ENCODE measurements at regions not wholly inside any gene's neighbourhood (a gene's known extent, or its start where the extent isn't known, plus 50 kb on each side); places are given as distances from the start of the nearest gene placed in this dataset.
"Not testable (repeated sequence)": the region's sequence is repeated elsewhere in the genome, so short reads cannot be mapped to it uniquely, and the experiment has no call there.

DNA sequence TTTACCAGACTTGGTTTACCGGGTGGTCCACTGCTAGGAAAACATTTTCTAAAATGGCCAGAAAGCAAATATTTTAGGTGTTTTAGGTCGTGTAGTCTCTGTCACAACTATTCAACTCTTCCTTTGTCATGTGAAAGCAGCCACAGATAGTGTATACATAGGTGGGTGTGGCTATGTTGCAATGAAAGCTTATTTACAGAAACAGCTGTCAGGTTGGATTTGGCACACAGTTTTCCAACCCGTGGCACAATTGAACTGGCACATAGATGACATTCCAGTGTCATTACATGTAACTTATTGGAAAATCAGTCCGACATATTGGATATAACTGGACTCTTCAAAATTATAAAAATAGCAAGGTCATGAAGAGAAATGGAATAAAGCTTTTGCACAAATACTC, 68.9 kb upstream of the KCNQ5 start:
- intact Hi-C loops (cut with micrococcal nuclease) = no loop called here
- H3K4me1 Mint-ChIP-seq (ENCODE audit: low read depth) = peaks cover 8% of the 10 kb centered on the region
- no peak overlapping the region for H3K4me3 Mint-ChIP-seq (ENCODE audit: low read depth)

DNA sequence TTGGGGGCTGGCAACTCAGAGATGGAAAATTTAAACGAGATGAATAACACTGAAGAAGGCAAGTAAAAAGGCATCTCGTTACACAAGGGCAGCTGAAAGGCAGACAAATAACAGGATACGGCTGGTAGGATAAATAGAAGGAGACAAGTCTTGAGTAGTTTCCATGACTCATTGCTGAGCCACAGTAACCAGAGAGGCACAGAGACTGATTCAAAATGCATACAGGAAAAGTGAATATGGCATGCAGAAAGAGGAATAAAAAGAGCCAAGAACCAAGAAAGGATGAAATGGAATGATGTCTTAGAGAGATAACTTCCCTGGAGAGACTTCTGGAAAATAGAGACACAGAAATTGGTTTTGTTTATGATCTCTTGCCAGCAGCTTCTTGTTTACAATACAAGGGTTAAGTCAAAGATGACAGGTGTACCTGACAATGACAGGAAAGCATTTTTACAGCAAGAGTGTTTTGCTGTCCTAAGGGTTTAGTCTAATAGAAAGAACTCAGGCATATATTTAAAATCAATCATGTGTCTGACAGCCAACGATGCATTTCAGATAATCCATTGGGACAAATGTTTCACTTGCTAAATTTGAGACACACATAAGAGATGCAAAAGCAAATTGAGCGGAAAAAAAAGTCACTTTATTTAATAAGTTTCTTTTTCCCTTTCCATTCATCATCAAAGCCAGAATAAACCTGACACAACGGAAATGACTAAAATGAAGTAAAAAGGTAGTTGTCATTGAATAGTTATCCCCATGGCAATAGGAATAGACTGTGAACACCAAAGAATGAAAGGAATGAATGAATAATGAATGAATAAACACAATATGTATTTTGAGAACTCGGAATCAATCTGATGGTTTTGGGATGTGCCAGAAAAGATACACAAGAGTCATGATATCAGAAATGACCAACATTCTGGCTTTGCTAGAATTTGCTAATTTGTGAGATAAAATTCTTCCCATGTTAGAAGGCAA, 68.0 kb upstream of the KCNQ5 start:
- Mint-ChIP-seq H3K36me3 (ENCODE audit: low read depth) (no peaks in the 10 kb centered on the region), H3K27me3 (ENCODE audit: low read depth) (peaks cover 2% of the 10 kb centered on the region), H3K4me3 (ENCODE audit: low read depth) (no peak overlapping the region), H3K4me1 (ENCODE audit: low read depth) (peaks cover 8% of the 10 kb centered on the region), H3K27ac (no peak overlapping the region), H3K9me3 (no peaks in the 10 kb centered on the region)
- intact Hi-C loops (cut with micrococcal nuclease) = no loop called here
- DNase-seq (ENCODE audit: low spot score) = no peak

More for the DNA sequence above, 68.9 kb upstream of the KCNQ5 start:
- H3K36me3 Mint-ChIP-seq (ENCODE audit: low read depth) = no peaks in the 10 kb centered on the region
- DNase-seq (ENCODE audit: low spot score) = no peak
- H3K27ac Mint-ChIP-seq = no peak overlapping the region
- peaks cover 2% of the 10 kb centered on the region for H3K27me3 Mint-ChIP-seq (ENCODE audit: low read depth)
- no peaks in the 10 kb centered on the region for H3K9me3 Mint-ChIP-seq

DNA sequence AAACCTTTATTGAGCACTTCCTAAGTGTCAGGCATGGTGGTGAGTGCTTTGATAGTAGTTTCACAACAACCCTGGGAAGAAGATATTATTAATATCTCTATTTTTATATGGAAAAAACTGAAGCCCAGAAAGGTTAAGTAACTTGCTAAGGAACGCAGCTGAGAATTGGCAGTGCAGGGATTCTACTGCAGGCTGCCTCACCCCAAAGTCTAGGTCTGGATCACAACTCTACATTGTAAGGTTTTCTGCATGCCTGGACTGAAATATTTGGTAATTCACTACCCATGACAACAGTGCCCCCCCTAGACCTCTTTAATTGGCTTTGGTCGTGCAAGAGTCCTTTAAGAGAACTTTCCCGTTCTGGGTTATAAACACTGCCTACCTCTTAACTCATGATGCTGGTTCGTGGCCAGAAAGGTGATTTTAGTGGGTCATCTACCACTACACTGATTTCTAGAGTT, 67.1 kb upstream of the KCNQ5 start:
- intact Hi-C loops (cut with micrococcal nuclease) = no loop called here
- Mint-ChIP-seq H3K36me3 (ENCODE audit: low read depth) (no peaks in the 10 kb centered on the region), H3K27me3 (ENCODE audit: low read depth) (peaks cover 2% of the 10 kb centered on the region), H3K4me3 (ENCODE audit: low read depth) (no peak overlapping the region), H3K27ac (no peak overlapping the region), H3K4me1 (ENCODE audit: low read depth) (peaks cover 8% of the 10 kb centered on the region), H3K9me3 (no peaks in the 10 kb centered on the region)
- DNase-seq (ENCODE audit: low spot score) = no peak

DNA sequence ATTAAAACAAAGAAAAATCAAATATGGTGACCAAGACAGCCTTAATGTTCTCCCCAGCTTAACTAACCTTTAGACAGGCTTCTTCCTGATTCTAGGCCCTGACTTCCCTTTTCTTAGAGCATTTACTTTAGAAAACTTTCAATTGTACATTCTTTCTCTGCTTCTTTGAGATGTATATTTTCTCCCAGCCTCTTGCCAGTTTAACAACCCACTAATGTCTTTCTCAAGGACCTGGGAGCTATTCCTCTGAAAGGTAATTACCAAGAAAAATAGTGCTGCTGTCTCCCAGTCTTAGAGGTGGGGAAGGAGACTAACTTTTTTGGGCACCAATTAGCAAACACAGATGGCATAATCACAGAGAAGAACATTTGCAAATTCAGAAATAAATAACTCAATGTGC, 62.8 kb upstream of the KCNQ5 start:
- no peak for DNase-seq (ENCODE audit: low spot score)
- Mint-ChIP-seq H3K9me3 (no peaks in the 10 kb centered on the region), H3K4me1 (ENCODE audit: low read depth) (no peaks in the 10 kb centered on the region), H3K36me3 (ENCODE audit: low read depth) (no peaks in the 10 kb centered on the region), H3K4me3 (ENCODE audit: low read depth) (no peak overlapping the region), H3K27me3 (ENCODE audit: low read depth) (peaks cover 2% of the 10 kb centered on the region), H3K27ac (no peak overlapping the region)
- intact Hi-C loops (cut with micrococcal nuclease) = no loop called here

DNA sequence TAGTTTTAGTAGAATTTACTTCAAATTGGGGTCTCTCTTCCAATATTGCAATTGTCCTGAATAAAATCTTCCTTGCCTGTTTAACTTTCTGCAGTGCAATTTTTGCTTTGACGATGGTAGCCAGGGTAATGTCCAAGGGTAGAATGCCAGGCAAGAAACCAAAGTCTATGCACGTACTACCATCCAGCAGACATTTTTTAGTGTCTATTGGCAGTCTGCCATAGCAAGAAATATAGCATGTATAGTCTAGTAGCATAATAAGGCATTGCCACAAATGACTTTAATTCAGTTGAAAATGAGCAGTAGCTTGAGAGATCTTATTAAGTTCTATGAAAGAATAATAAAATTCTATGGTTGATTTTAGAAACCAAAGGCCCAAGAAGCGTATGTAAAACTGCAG, 62.3 kb upstream of the KCNQ5 start:
- DNase-seq (ENCODE audit: low spot score) = no peak
- intact Hi-C loops (cut with micrococcal nuclease) = no loop called here

DNA sequence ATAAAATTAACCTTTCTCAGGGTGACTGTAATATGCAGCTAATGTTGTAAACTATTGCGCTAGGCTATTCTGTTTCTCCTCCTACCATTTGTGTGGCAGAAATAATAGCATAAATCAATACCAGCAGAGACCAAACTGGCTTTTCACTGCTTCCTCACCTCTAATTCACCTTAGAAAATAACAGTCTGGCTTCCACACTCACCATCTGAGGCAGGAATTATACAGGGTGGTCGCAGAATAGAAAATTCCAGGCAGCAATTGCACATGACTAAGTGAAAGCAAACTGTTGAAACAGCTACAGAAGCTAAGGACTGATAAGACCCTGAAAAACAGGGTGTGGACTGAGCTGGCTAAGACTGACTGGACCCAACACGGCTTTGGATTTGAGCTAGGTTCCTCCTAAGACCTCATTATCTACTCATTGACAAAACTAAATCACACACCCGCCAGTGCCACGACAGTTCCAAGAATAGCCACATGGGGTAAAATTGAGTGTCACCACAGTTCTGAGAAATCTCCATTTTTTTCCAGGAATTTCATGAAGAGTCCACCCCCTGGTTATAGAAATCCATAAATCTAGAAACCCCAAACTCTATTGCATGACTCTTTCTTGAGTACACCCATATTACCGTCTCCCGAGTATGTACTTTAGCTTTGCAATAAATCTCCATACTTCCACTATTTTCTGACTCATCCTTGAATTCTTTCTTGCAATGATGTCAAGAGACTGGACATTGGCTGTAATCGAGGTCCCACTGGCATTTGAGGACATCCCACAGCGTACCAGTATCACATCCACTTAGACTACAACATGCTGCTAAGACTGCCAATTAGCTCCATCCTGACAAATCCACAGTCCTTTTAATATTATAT, 60.9 kb upstream of the KCNQ5 start:
- Mint-ChIP-seq H3K4me1 (ENCODE audit: low read depth) (no peaks in the 10 kb centered on the region), H3K36me3 (ENCODE audit: low read depth) (no peaks in the 10 kb centered on the region), H3K27me3 (ENCODE audit: low read depth) (peaks cover 2% of the 10 kb centered on the region), H3K9me3 (no peaks in the 10 kb centered on the region), H3K27ac (no peak overlapping the region), H3K4me3 (ENCODE audit: low read depth) (no peak overlapping the region)
- intact Hi-C loops (cut with micrococcal nuclease) = no loop called here
- no peak for DNase-seq (ENCODE audit: low spot score)

More for the DNA sequence above, 62.3 kb upstream of the KCNQ5 start:
- H3K4me1 Mint-ChIP-seq (ENCODE audit: low read depth) = no peaks in the 10 kb centered on the region
- H3K4me3 Mint-ChIP-seq (ENCODE audit: low read depth) = no peak overlapping the region
- H3K27ac Mint-ChIP-seq = no peak overlapping the region
- peaks cover 2% of the 10 kb centered on the region for H3K27me3 Mint-ChIP-seq (ENCODE audit: low read depth)
- H3K36me3 Mint-ChIP-seq (ENCODE audit: low read depth) = no peaks in the 10 kb centered on the region
- no peaks in the 10 kb centered on the region for H3K9me3 Mint-ChIP-seq

DNA sequence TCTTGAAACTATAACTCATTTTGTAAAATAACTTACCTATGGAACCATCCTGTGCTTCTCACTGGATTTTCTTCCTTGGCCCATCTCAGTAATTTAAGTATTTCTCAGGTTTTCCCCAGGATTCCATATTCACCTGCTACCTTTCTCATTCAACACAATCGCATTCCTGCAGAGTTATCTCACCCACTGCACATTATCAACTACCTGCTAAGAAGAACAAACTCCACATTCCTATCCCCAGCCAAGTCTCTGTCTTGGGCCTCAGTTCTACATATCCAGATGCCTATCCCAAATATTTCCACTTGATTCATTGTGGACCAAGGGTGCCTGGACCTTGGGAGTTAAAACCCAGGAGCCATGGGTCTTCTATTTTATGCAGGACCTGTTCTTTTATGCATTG, 60.2 kb upstream of the KCNQ5 start:
- intact Hi-C loops (cut with micrococcal nuclease) = no loop called here
- Mint-ChIP-seq H3K27ac (no peak overlapping the region), H3K4me1 (ENCODE audit: low read depth) (no peaks in the 10 kb centered on the region), H3K9me3 (no peaks in the 10 kb centered on the region), H3K27me3 (ENCODE audit: low read depth) (peaks cover 2% of the 10 kb centered on the region), H3K36me3 (ENCODE audit: low read depth) (no peaks in the 10 kb centered on the region), H3K4me3 (ENCODE audit: low read depth) (no peak overlapping the region)
- DNase-seq (ENCODE audit: low spot score) = no peak

DNA sequence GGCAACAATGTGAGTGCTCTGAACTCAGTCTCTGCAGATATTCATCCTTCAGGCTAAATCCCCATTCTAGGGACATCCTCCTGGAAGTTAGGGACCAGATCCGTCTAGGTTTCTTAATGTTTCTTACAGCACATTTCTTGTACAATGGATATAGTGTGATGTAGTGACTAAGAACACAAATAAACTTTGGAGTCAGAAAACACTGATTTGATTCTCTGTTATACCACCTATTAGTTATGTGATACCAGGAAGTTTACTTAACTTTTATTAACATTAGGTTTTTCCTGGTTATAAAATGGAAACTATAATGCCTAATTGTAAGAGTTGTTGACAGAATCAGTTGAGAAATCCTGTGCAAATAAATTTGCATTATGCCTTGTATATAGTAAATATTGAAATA, 57.6 kb upstream of the KCNQ5 start:
- intact Hi-C loops (cut with micrococcal nuclease) = no loop called here
- no peak overlapping the region for H3K27ac Mint-ChIP-seq
- peaks cover 5% of the 10 kb centered on the region for H3K27me3 Mint-ChIP-seq (ENCODE audit: low read depth)
- no peaks in the 10 kb centered on the region for H3K36me3 Mint-ChIP-seq (ENCODE audit: low read depth)
- no peaks in the 10 kb centered on the region for H3K9me3 Mint-ChIP-seq
- DNase-seq (ENCODE audit: low spot score) = no peak
- no peak overlapping the region for H3K4me3 Mint-ChIP-seq (ENCODE audit: low read depth)
- no peaks in the 10 kb centered on the region for H3K4me1 Mint-ChIP-seq (ENCODE audit: low read depth)

DNA sequence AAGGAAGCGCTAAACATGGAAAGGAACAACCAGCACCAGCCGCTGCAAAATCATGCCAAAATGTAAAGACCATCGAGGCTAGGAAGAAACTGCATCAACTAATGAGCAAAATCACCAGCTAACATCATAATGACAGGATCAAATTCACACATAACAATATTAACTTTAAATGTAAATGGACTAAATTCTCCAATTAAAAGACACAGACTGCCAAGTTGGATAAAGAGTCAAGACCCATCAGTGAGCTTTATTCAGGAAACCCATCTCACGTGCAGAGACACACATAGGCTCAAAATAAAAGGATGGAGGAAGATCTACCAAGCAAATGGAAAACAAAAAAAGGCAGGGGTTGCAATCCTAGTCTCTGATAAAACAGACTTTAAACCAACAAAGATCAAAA, 49.9 kb upstream of the KCNQ5 start:
- H3K27me3 Mint-ChIP-seq (ENCODE audit: low read depth); H3K4me1 Mint-ChIP-seq (ENCODE audit: low read depth); H3K36me3 Mint-ChIP-seq (ENCODE audit: low read depth); DNase-seq (ENCODE audit: low spot score); intact Hi-C loops (cut with micrococcal nuclease); H3K27ac Mint-ChIP-seq; H3K4me3 Mint-ChIP-seq (ENCODE audit: low read depth); H3K9me3 Mint-ChIP-seq: not testable (repeated sequence)

All from activated T-helper 2 cell treated with anti-CD3 and anti-CD28 coated beads, Interferon-gamma antibody, Interleukin-2, Interleukin-4, amounts not matched to agents 10 μg/mL and 5 μg/mL and 100 μg/mL, durations not matched to agents 14 hours and 24 hours and 36 hours (primary cell).